Motor neuron (in vitro differentiated cells): ENCODE measurements at regions not wholly inside any gene's neighbourhood (a gene's known extent, or its start where the extent isn't known, plus 50 kb on each side); places are given as distances from the start of the nearest gene placed in this dataset.

Experiments used
- ATAC-seq, 8 experiments: fragments of 200-7000 bp; cut with Tn5 transposase; replicated peaks in 6 of 8; 2 replicates each; pipeline ENCODE4 v1.8.0; 2021; ENCODE audit warnings: mild to moderate bottlenecking in 8 of 8, moderate library complexity in 8 of 8
- H3K27ac ChIP-seq, 2 donors: fragments of 250-450 bp; sonication (Bioruptor Pico); 2 replicates each; pipeline ENCODE4 v1.9.0; 2021; ENCODE audit warnings: antibody characterized with exemption in 2 of 2, mild to moderate bottlenecking in 2 of 2, moderate library complexity in 1 of 2
- H3K4me1 ChIP-seq, 2 donors: fragments of 250-450 bp; sonication (Bioruptor Pico); replicated peaks in 1 of 2; 2 replicates each; pipeline ENCODE4 v1.6.1; 2021; ENCODE audit warnings: antibody characterized with exemption in 2 of 2, mild to moderate bottlenecking in 2 of 2, moderate library complexity in 1 of 2
- H3K4me3 ChIP-seq, 5 donors: fragments of 250-450 bp; sonication (Bioruptor Pico); 2 replicates each; pipeline ENCODE4 v1.9.0; 2021; ENCODE audit warnings: antibody characterized with exemption in 5 of 5, mild to moderate bottlenecking in 5 of 5, moderate library complexity in 4 of 5
- WGBS, 10 experiments: fragments of 450-650 bp; shearing (Covaris generic); methylation state at CpG; one replicate each; pipeline ENCODE4 v1.0.0; 2022; 5-methylcytosine and 5-hydroxymethylcytosine counted together
- in situ Hi-C, 9 experiments: fragments of 400-800 bp; cut with MboI; loops; one replicate each; pipeline ENCODE4 v1.15.0; 2021; ENCODE audit warnings: low sequenced_read_pairs in 9 of 9, low pct_unique_long_range_greater_than_20kb in 2 of 9; ENCODE audit not compliant: unreplicated experiment in 9 of 9

- no peaks in the 10 kb centered on the region for H3K4me1 ChIP-seq
- WGBS, 10 experiments = 28 to 90% (median 44%) methylated on average over 2 to 5 of the region's 5 CpGs; no CpG with 5 or more reads in 5 of the 10 experiments
- in situ Hi-C loops = no loop called here
- ATAC-seq = no peak
- H3K4me3 ChIP-seq = no peak overlapping the region
- no peak overlapping the region for H3K27ac ChIP-seq
Measured at GRCh38 chr22:22407061-22407460, 101.5 kb downstream of the ZNF280B start.

- 0 to 80% (median 40%) methylated on average over 1 to 3 of the region's 3 CpGs; no CpG with 5 or more reads in 4 of the 10 experiments for WGBS, 10 experiments
- no peak overlapping the region for H3K4me3 ChIP-seq
- H3K4me1 ChIP-seq = no peaks in the 10 kb centered on the region
- in situ Hi-C loops = no loop called here
- no peak for ATAC-seq
- no peak overlapping the region for H3K27ac ChIP-seq
Measured at GRCh38 chr22:22408269-22408668, 100.3 kb downstream of the ZNF280B start.

- in situ Hi-C loops = no loop called here
- 0 to 60% (median 34%) methylated on average over 1 to 7 of the region's 14 CpGs; no CpG with 5 or more reads in 3 of the 10 experiments for WGBS, 10 experiments
- H3K27ac ChIP-seq = peak overlapping the region in 1 of 2 donors; percentile 59
- no peaks in the 10 kb centered on the region for H3K4me1 ChIP-seq
- no peak overlapping the region for H3K4me3 ChIP-seq
- ATAC-seq = peak in 7 of 8 experiments; percentile 28 to 91 (median 85)
Measured at GRCh38 chr22:22408731-22409696, 99.5 kb downstream of the ZNF280B start.

- Histone ChIP-seq H3K4me1 (no peaks in the 10 kb centered on the region), H3K27ac (no peak overlapping the region), H3K4me3 (no peak overlapping the region)
- WGBS, 10 experiments = 38 to 43% (median 42%) methylated on average over 1 to 3 of the region's 5 CpGs; no CpG with 5 or more reads in 7 of the 10 experiments
- in situ Hi-C loops = no loop called here
- ATAC-seq = no peak
Measured at GRCh38 chr22:22410121-22410520, 98.4 kb downstream of the ZNF280B start.

GRCh38 chr22:22410677-22411076 is 97.9 kb downstream of the ZNF280B start:
- Histone ChIP-seq H3K4me1 (no peaks in the 10 kb centered on the region), H3K27ac (no peak overlapping the region), H3K4me3 (no peak overlapping the region)
- in situ Hi-C loops = no loop called here
- no peak for ATAC-seq
- WGBS, 10 experiments = 0 to 50% (median 21%) methylated on average over 1 to 3 of the region's 3 CpGs; no CpG with 5 or more reads in 1 of the 10 experiments

- Histone ChIP-seq H3K4me1 (no peaks in the 10 kb centered on the region), H3K27ac (no peak overlapping the region), H3K4me3 (no peak overlapping the region)
- 0 to 50% (median 18%) methylated on average over 1 of the region's 1 CpG; no CpG with 5 or more reads in 2 of the 10 experiments for WGBS, 10 experiments
- in situ Hi-C loops = no loop called here
- ATAC-seq = no peak
Measured at GRCh38 chr22:22414266-22414665, 94.3 kb downstream of the ZNF280B start.

GRCh38 chr22:22417495-22418162 is 90.9 kb downstream of the ZNF280B start:
- no peak for ATAC-seq
- H3K4me3 ChIP-seq = no peak overlapping the region
- no peaks in the 10 kb centered on the region for H3K4me1 ChIP-seq
- H3K27ac ChIP-seq = no peak overlapping the region
- WGBS, 10 experiments = 21 to 90% (median 54%) methylated on average over 2 to 7 of the region's 9 CpGs
- in situ Hi-C loops = no loop called here

GRCh38 chr22:22418163-22418549 is 90.4 kb downstream of the ZNF280B start:
- no peak overlapping the region for H3K4me3 ChIP-seq
- in situ Hi-C loops = no loop called here
- no peaks in the 10 kb centered on the region for H3K4me1 ChIP-seq
- no peak for ATAC-seq
- no peak overlapping the region for H3K27ac ChIP-seq
- 40 to 100% (median 63%) methylated on average over 1 to 2 of the region's 2 CpGs; no CpG with 5 or more reads in 4 of the 10 experiments for WGBS, 10 experiments

- no peaks in the 10 kb centered on the region for H3K4me1 ChIP-seq
- no peak overlapping the region for H3K4me3 ChIP-seq
- H3K27ac ChIP-seq = no peak overlapping the region
- ATAC-seq = no peak
- in situ Hi-C loops = no loop called here
- 0 to 49% (median 24%) methylated on average over 1 to 2 of the region's 2 CpGs for WGBS, 10 experiments
Measured at GRCh38 chr22:22418957-22419356, 89.6 kb downstream of the ZNF280B start.

- H3K27ac ChIP-seq = no peak overlapping the region
- in situ Hi-C loops = no loop called here
- 4 to 56% (median 34%) methylated on average over 2 to 4 of the region's 4 CpGs; no CpG with 5 or more reads in 2 of the 10 experiments for WGBS, 10 experiments
- no peak for ATAC-seq
- no peaks in the 10 kb centered on the region for H3K4me1 ChIP-seq
- no peak overlapping the region for H3K4me3 ChIP-seq
Measured at GRCh38 chr22:22420580-22420979, 88.0 kb downstream of the ZNF280B start.

GRCh38 chr22:22421392-22421791 is 87.2 kb downstream of the ZNF280B start:
- no peak for ATAC-seq
- Histone ChIP-seq H3K4me3 (no peak overlapping the region), H3K4me1 (no peaks in the 10 kb centered on the region), H3K27ac (no peak overlapping the region)
- in situ Hi-C loops = no loop called here
- 20 to 70% (median 47%) methylated on average over 1 to 4 of the region's 5 CpGs; no CpG with 5 or more reads in 2 of the 10 experiments for WGBS, 10 experiments

GRCh38 chr22:22422629-22423112 is 85.9 kb downstream of the ZNF280B start:
- 0 to 14% (median 0%) methylated on average over 1 to 5 of the region's 6 CpGs for WGBS, 10 experiments
- in situ Hi-C loops = no loop called here
- H3K4me3 ChIP-seq = no peak overlapping the region
- H3K4me1 ChIP-seq = no peaks in the 10 kb centered on the region
- H3K27ac ChIP-seq = no peak overlapping the region
- ATAC-seq = peak in 4 of 8 experiments; percentile 36 to 82 (median 73)

GRCh38 chr22:22423681-22424080 is 84.9 kb downstream of the ZNF280B start:
- 35 to 90% (median 61%) methylated on average over 2 to 3 of the region's 3 CpGs; no CpG with 5 or more reads in 1 of the 10 experiments for WGBS, 10 experiments
- ATAC-seq = no peak

More at GRCh38 chr22:22423681-22424080, 84.9 kb downstream of the ZNF280B start:
- Histone ChIP-seq H3K4me3 (no peak overlapping the region), H3K27ac (no peak overlapping the region), H3K4me1 (no peaks in the 10 kb centered on the region)
- in situ Hi-C loops = no loop called here
